ENCODE measurements at regions not wholly inside any gene's neighbourhood (a gene's known extent, or its start where the extent isn't known, plus 50 kb on each side); places are given as distances from the start of the nearest gene placed in this dataset.

DNA sequence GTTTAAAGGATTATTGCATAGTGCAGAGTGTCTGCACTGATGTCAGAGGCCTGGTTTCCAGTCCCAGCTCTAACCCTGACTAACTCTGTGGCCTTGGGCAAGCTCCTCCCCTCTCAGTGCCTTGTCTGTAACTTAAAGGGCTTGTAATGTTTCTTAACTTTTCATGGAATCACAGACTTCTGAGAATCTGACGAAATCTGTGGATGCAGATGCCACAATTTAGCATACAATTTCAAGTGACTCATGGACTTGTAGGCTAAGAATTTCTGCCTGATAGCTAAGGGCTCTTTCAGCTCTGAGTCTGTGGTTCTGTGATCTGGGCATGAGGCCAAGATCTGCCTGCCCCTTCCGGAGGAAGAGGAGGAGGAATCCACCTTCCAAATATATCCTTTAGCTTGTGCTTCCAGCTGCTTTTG is 236.9 kb downstream of the AR start:
- DNase-seq (ENCODE audit: low spot score) = peak; percentile 0

GRCh38 chrX:67781132-67781531 is 237.3 kb downstream of the AR start:
- DNase-seq (ENCODE audit: low spot score) = no peak

- no peak for DNase-seq (ENCODE audit: low spot score)
Measured at GRCh38 chrX:67784712-67785111, 240.9 kb downstream of the AR start.

DNA sequence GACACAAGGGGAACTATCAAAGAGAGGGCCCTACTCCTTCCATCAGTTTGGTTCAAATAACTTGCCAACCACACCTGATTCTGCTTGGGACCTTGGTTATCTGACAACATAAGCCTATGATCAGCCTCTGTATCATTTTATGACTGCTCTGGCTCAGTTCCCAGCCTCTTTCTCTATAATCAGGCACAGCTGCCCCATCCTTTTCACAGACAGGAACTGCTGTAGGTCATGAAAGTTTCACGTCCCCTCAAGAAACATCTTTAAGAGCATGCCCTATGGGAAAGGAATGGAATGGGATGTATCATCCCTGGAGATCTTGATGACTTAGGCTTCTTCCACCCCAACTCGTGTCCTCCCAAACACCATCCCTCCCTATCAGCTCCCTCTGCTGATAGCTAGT is 243.4 kb downstream of the AR start:
- no peak for DNase-seq (ENCODE audit: low spot score)

DNA sequence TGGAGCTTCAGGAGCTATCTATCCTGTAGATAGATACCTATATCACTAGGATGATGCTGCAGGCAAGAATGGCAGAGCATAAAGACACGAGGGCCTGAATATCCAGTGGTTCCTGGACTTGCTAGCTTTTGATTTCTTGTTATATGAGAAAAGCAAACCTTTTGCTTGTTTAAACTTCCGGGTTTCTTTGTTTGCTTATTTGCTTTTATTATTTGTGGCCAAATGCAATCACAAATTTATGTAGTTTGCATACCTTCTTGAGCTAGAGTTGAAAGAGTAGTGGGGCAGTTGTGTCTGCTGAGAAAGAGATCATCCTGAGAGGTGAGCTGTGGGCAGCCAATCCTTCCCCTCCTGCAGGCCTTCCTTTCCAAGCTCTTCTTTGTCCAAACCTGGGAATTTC is 245.7 kb downstream of the AR start:
- no peak for DNase-seq (ENCODE audit: low spot score)
